ENCODE measurements at regions not wholly inside any gene's neighbourhood (a gene's known extent, or its start where the extent isn't known, plus 50 kb on each side); places are given as distances from the start of the nearest gene placed in this dataset.

DNA sequence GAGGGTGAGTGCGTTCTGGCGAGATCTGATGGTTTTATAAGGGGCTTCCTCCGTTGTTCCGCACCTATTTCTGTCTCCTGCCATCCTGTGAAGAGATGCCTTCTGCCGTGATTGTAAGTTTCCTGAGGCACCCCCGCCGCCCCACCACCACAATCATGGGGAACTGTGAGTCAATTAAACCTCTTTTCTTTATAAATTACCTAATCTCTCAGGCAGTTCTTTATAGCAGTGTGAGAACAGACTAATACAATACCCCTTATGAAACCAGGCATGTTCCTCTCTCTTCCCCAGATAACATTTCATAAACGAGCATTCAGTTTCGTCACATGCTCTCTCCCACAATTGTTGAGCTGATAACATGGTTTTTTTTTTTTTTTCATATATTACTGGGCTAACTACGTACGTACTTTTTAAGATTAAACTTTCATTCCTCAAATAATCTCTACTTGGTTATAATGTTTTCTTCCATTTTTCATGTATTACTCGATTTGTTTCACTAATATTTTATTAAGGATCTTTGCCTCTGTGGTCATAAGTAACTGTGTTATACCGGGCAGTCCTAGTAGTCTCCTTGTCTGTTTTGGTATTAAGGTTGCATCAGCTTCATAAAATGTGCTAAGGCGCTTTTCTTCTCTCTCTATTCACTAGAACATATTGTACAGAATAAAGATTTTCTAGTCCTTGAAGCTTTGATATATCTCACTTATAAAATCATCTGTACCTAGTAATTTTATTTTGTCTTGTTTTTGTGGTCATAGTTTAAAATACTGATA, 64.9 kb upstream of the MVB12B start:
- DNase-seq (ENCODE audit: low spot score) = no peak

DNA sequence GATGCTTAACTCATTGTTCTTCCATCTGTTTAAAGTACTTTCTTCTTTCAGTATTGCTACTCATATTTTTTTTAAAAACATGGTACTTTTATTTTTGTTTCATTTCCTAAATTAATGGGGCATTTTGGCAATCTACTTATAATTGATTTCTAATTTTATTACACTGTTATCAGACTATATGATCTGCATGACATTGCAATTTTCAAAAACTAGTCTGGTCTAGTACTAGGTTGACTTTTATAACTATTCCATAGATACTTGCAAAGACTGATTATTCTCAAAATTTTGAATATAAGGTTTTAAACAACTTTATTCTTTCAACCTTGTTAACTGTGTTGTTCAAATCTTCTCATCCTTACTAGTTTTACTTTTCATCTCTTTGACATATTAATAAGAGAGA, 63.9 kb upstream of the MVB12B start:
- DNase-seq (ENCODE audit: low spot score) = no peak

DNA sequence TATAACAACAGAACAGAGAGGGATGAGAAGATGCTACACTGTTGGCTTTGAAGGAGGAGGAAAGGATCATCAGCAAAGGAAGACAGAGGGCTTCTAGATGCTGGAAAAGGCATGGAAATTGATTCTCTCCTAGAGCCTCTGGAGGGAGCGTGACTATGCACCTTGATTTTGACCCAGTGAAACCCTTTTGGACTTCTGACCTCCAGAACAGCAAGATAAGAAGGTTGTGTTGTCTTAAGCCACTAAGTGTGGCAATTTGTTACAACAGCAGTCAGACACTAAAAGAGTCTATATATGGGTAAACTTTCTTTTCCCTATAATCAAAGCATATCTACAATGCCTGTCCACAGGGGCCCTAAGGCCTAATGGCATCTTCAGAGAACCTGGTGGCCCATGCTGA, 56.1 kb upstream of the MVB12B start:
- DNase-seq (ENCODE audit: low spot score) = no peak

DNA sequence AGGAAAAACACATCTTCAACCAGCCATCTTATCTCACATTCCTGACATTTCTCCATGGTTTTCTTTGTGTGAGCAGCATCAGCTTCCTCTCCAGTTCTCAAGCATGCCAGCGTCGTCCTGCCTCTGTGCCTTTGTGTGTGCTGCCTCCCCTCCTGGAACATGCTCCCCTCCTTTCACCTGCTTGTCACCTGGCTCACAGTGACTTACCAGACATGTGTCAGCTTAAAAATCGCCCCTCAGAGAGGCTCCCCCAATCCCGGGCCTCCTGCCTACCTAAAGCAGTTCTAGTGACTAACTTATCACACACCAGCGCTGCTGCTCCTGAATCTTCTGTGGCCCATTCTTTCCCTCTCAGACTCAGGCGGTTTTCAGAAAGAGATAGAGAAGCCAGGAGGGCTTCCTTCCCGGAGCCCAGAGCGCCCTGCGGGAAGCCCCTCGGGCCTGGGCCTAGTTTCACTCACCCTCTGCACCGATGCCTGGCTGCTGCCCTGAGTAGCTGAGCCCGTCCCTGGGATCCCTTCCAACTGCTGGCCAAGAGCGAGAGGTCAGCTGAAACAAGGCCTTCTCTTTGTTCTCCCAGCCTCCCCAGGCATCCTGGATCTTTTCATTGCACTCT, 51.1 kb upstream of the MVB12B start:
- DNase-seq (ENCODE audit: low spot score) = peak; percentile 90

DNA sequence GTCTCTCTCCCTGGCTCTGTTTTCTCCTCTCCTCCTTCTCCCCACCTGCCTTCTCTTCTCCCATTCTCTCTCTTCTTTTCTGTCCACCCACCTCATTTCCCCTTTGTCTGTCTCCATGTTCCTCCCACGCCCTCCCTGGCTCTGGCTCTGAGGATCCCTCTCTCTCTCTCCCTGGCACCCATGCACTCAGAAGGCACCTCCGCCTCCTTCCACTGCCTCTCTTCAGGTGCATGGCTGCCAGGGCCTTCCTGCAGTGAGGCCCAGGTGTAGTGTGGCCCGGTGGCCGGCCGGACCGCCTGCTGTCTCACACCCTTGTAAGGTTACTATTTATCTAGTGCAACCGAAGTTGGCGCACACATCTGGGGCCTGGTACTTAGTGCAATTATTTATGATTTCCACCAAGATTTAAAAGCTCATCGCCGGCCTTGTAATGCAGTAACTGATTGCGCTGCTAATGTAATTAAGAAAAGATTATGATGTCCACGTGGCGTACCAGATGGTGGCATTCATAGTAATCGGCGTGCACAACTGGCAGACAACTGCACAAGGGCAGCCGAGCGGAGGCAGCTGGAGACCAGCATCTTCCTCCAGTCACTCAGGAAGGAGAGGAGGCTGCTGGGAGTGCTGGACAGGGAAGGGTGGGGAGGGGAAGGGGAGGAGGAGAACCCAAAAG, 50.4 kb upstream of the MVB12B start:
- DNase-seq (ENCODE audit: low spot score) = no peak

Data from COLO829 (cell line).